ENCODE measurements at regions not wholly inside any gene's neighbourhood (a gene's known extent, or its start where the extent isn't known, plus 50 kb on each side); places are given as distances from the start of the nearest gene placed in this dataset.
A peak's percentile ranks its signal among the peaks of the same experiment; 100 is the strongest.

DNA sequence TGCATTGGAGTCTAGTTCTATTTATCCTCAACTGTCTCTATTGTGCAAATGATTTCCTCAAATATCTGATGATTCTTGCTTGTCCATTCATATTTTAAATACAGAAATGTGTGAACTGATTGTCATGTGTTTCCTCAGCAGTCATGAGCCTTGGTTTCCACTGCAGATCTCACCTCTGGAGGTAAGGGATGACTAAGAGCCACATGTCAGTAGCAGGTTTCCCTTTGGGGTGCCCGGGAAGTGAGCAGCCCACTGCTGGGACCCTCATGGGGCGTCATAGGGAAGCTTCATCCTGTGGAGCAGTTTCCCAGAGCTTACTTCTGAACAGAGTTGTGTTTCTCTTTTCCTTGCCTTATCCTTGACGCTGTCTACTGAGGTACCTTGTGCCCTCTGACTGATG is 149.2 kb upstream of the TOPAZ1 start:
- DNase-seq (ENCODE audit: low spot score): no peak

DNA sequence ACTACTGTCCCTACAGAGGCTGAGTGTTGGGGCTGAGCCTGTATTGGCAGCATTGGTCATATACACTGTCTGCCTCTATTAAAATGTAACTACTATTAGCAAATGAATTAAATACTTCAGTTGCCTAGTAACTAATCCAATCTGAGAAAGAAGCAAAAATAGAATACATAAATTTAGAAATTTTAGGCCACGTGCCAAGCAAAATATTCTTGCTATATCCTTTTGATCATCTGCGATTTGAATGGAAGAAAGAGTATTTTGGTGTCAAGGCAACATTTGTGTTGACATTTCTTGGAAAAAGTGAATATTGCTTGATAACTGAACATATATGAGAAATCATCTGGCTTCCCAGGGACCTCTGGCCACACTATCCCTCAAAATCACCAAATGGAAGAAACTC is 148.2 kb upstream of the TOPAZ1 start:
- DNase-seq (ENCODE audit: low spot score): no peak

DNA sequence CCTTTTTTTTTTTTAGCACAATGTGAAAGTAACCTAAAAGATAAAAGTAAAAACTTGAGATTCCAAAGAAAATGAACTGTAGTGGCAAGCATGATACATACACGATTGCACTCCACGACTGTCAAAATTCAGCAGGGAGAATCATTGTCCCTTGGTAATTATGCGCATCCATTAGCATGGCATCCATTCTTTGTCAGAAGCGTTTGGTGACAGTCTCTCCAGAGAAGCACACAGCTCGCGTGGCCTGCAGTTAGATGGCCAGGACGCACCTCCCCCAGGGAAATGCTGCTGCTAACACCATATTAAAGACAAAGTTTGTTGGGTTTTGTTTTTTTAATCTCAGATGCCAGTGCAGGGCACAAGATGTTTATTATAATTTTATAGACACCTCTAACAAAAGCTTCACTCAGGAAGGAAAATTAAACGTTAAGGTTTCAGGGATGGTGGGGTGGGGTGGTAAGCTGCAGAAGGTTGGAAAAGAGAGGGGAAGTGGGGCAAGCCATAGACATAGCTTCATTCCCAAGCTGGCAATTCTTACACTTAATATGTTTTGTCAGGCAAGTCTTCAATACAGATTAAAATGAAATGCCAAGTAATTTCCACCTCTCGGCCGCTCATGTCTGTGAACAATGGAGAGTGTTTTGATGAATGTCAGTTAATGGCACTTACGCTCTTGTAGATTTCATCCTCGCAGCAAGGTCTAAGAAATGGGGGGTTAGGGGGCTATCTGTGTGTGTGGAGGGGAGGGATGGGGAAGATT is 142.8 kb upstream of the TOPAZ1 start:
- DNase-seq (ENCODE audit: low spot score): no peak

DNA sequence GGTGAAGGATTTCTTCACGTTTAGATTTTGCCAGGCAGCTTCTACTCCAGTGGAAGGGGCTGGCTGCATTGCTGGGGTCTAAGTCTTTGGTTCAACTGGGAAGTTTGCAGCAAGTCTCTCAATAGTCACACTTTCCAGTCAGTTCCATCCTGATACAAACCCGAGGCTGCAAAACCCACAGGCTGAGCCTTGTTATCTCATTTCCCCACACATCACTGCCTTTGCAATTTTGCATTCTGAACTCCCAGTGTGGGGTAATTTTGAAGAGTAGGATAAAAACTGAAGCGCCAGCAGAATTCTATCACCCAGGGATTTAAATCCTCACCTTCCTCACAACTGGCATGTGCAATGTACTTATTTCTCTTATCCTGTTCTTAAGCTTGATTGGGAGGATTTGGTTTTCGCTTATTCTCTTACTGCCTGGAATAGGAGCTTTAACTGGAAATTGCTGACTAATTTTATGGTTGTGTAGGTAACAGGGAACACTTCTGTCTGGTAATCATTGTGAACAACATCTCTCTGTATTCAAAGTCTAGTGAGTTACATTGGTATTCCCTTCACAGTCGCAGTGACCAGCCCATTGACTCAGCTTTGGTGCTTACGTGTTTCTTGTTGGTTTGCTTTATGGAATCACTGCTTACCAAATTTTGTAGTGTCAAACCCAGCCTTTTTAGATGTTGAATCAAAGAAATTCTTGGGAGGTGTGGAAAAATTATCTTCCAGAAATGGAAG is 142.0 kb upstream of the TOPAZ1 start:
- no peak for DNase-seq (ENCODE audit: low spot score)

DNA sequence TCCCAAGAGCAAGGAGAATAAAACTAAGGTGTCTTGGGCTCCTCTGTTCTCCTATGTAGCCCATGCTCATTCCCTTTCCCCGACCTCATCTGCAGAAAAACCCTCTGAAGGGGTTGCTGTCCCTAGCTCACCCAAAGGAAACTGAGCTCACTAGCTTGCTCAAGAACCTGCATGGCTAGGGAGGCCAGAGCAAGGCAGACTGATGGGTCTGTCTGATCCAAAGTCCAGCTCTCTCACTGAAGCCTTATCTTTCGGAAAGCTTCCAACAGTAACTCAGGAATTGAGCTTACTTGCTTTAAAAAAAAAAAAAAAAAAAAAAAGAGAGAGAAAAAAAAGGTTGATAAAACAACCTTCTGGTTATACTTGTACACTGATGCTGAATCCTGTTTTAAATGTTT is 141.4 kb upstream of the TOPAZ1 start:
- no peak for DNase-seq (ENCODE audit: low spot score)

DNA sequence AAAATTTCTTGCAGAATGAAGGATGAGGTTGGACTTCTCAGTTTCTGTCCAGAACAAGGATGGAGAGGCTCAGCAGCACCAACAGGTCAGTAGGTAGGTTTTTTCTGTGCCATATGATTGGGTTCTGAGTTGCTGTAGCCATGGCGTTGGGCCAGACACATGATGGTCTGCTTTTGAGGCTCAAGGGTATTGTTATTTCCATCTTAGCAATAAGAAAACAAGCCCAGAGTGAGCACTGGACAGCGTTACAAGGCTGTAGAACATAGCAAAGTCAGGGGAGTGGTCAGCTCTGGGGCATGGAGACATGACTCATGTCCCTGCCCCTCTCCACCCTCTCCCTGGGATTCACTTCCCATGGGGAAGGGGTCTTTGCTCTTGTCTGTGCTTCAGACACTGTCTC is 137.6 kb upstream of the TOPAZ1 start:
- no peak for DNase-seq (ENCODE audit: low spot score)

DNA sequence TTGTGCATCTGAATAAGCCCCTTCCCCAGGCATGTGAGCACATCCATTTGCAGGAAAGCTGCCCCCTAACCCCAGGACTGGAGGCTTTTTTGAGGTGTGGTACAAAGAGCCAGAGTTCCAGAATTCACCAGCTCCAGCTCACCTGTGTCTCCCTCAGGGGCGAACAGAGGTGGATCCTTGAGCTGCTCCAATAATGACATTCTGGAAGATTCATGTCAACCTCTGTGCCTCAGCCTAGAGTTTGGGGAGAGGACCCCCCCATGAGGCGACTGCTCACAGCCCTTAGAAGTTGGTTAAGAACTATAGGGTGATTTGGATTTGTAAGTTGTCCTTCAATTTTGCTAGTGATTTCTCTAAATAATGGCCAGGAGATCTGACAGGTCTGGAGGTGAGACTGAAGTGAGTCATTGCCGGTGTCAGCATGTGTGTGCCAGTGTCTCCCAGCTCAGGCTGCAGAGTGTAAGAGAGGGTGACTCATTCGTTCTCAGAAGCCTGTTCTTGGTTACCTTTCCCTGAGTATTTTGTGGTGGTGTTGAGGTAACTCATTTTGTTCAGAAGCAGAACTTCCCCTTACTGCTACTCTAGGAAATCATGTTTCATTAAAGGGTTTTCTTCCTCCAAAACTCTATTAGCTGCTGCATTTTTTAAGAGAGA is 136.9 kb upstream of the TOPAZ1 start:
- peak; percentile 87 for DNase-seq (ENCODE audit: low spot score)

DNA sequence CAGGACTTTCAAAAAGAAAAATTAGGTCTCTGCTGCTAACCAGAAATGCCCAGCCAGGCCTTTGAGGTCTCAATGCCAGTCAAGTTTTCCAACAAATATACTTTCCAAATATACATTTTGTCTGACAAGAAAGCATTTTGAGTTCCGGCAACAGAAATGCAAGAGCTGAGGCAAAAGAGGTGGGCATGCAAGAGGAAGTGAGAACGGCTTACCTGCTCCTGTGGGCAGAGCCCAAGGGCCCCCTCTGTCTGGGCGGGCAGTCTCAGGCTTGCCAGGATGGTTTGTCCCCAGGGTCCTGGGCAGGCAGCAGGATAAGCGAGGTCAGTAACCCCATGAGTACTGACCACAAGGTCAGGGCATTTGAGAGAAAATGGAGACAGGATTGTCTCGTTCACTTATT is 136.1 kb upstream of the TOPAZ1 start:
- DNase-seq (ENCODE audit: low spot score): no peak

DNA sequence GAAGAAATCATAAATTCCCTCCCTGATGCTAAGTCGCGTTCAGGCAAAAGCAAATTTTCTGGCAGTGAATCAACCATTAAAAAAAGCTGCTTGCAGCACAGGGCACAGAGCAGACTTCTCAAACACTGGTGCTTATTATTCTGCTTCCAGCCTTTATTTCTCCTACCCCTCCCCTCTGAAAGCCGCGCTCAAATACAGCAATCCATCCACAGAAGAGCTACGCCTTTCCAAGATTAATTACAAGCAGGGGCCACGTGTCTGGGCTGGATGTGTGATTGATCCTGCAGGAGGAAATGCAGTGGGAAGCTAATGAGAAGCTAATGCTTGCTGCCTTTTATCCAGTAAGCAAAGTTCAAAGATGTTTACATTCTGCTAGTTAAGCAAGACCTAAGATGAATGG is 134.9 kb upstream of the TOPAZ1 start:
- DNase-seq (ENCODE audit: low spot score): no peak

DNA sequence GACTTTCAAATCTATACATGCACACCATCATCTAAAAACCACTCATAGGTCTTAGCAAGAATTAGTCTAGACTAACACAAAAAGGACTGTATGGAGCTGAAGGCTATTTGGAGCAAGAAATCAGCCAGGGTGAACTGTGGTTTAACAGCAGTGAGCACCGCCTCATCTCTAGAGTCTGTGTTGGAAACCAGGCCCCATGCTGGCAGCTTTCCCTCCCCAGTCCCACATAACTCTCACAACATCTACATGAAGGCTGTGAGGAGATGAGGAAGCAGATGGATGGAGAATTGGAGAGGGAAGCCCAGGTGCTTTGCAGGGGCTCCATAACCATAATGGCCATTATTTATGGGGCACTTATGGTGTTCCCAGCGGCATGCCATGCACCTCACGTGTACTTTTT is 133.2 kb upstream of the TOPAZ1 start:
- no peak for DNase-seq (ENCODE audit: low spot score)

DNA sequence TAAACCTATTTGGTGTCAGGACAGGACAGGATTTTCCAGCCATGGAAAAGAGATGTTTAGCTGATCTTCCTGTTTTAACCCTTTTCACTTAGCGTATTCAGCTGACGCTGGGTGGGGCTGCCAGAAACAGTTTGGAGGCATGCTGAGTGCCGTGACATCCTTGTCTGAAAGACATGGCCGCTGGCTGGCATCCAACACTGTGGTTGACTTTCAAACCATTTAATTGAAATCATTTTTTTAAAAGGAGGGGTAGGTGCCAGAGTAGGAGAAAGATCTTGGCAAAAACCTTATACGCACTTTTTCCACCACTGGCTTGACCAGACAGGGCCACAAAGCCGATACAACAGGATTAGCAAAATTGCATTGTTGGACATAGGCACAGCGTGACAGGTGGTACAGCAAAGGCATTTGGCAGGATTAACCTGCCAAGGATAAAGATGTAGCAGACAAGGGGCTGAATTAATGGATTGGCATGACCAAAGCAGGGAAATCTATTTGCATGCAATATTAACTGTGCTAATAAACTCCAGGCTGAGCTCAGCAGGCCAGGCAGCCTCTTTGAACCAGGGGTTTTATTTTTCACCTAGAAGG is 131.8 kb upstream of the TOPAZ1 start:
- no peak for DNase-seq (ENCODE audit: low spot score)

DNA sequence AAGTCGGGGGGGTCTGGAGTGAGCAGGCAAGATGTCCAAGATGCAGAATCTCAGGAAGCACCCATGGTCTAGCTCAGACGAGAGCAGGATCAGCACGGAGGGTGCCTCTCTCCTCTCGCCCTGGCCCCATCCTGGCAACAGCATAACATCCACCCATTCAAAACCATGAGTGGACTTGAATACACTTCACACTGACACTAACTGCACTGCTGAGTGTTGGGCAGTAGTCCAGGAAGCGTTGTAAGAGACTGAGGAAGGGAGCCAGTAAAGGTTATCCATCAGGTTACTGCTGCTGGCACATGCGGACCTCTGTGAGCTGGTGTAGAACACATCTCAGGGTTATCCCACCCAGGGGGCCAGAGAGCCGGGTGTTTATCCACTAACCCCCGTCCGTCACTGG is 131.0 kb upstream of the TOPAZ1 start:
- no peak for DNase-seq (ENCODE audit: low spot score)

DNA sequence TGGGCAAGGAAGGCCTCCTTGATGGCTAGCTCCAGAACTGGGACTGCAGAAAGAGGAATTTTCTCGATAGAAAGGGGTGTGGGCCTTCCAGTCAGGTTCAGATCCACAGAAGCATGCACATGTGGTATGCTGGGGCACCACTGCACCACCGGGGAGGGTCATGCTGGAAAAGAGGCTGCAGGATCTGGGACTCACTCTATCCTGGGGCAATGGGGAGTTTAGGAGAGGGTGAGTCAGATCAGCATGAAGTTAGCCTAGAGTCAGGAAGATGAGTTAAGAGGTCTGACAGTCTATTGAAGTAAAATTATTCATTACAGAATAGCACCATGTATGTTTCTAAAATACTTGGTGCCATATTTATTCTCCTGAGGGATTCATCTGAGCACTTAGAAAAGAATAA is 130.2 kb upstream of the TOPAZ1 start:
- DNase-seq (ENCODE audit: low spot score): no peak

DNA sequence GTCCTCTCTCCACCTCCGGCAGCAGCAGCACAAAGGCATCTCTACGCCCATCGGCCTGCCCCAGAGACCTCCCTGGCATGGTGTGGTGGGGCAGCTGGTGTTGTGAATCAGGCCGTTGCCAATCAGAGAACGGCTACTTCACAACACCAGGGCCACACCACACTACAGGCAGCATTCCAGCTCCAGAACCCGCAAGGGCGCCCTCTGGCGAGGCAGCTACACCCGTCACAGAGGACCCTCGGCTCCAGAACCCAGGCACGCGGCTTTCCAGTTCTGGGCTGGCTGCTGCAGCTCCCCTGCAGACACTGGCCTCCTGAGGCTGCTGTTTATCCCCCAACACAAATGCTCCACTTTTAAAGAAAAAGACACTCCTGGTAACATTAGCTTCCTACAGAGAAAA is 127.5 kb upstream of the TOPAZ1 start:
- no peak for DNase-seq (ENCODE audit: low spot score)

DNA sequence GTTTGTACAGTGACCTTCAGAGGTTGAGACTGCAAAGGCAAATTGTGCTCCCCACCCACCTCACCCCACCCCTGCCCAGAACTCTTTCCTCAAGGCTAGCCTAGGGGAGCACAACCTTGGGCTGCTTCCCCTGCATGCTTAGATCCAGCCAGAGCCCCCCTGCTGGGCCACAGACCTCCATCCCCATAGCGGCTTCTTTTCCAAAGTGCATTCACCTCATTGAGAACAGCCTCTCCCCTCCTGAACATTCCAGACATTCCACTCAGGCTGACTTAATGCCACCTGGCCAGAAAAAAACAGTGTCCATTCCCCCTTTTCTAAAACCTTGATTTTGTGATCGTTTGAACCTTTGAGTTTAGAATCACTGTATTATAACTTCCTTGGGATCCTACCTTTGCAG is 124.4 kb upstream of the TOPAZ1 start:
- no peak for DNase-seq (ENCODE audit: low spot score)

DNA sequence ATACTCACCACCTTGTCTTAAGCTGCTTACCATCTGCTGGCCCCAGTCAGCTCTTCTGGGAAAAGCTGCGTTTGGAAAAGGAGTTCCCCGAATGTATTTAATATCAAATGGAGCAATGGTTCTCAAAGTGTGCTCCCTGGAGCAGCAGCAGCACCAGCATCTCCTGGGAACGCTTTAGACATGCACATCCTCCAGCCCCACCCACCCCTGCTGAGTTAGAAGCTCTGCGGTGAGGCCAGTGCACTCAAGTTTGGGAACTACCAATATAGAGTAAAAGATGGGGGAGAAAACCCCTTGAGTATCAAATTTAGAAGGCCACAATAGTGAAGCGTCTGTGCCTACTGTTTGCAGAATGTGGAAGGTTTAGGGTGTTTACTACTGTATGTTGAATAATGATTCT is 124.0 kb upstream of the TOPAZ1 start:
- DNase-seq (ENCODE audit: low spot score): no peak

DNA sequence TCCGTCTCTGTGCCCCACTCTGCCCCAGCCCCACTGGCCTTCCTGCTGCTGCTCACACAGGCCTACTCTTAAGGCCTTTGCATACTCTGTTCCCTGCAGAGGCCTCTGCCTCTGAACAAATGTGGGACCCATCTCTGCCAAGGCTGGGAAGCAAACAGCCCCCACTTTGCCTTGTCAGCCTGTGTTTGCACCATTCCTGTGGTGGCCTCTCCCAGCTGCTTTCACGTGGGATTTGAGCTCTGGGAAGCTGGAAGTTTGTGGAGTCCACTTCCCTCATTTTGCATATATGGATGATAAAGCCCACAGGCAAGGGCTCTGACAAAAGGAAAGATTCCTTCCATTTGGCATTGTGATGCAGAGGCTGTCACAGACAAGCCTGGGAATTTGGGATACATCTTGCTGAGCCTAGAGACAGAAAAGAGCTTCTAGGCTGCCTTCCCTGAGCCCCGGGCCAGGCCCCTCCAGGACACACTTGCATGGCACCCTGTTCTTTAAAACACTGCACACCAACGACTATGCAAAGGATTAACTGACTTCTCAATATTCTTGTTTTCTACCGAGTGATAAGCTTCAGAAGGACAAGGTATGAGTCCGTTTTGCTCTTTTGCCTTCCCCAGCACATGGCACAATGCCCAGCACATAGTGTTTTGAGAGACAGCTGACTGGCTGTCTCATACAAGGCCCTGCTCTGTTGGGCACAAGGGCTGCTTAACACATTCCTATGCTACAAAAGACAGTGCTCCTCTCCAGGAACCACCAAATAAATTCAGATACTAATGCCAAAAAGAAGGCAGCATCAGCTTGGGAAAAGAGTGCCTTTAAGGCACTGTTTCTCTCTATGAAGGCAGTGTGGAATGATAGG is 120.7 kb upstream of the TOPAZ1 start:
- DNase-seq (ENCODE audit: low spot score): no peak

DNA sequence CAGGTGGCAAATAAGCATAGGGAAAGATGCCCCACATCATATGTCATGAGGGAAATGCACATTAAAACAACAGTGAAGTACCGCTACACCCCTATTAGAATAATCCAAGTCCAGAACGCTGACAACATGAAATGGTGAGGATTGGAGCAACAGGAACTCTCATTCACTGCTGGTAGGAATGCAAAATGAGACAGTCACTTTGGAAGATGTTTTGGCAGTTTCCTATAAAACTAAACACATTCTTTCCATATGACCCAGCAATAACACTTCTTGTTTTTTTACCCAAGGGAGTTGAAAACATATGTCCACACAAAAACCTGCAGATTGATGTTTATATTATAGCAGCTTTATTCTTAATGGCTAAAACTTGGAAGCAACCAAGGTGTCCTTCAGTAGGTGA is 116.4 kb upstream of the TOPAZ1 start:
- DNase-seq (ENCODE audit: low spot score): no peak

DNA sequence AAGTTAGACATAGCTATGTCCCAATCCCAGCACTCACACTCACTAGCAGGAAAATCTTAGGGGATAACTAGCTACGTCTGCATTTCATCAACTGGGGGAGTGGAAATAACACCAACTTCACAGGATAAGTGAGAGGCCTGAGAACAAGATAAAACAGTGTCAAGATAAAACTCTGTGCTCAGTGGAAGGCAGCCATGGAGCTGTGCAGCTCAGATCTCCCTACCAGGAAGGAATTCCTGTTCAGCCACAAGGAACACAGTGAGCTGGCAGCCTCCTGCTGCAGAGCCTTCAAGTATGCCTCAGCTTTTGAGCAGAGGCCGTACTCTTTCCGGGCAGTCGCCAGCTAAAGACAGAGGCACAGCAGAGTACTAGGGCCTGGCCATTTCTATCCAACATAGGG is 115.8 kb upstream of the TOPAZ1 start:
- DNase-seq (ENCODE audit: low spot score): no peak

DNA sequence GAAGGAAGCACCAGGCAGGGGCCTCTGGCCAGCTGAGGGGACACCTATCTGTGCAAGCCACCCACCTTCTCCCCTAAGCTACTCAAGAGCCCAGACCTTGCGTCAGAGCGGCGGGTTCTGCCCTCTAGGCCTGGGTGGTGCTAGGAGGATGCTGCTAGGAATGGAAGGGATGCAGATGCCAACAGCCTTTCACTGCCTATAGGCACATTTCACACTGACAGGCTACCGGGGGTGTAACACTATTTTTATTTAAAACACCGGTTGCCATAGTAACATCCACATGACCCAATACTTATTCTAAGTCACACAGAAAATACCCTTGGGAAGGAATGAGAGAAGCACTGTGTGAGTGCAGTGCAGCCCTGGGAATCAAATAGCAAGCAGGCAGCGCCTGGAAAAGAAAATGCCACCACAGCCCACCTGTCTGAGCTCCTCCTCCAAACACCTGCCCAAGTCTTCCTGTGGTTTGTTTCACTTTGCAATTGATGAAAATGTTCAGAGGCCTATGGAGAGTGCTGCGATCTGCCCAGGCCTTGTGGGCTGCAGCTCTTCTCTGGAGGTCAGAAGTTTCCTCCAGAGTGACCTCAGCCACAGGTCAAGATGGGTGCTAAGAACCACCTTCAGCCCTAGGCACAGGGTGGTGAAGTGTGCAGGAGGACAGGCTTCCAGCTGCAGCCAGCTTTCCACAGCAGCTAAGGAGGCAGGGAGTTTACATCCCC is 113.5 kb upstream of the TOPAZ1 start:
- no peak for DNase-seq (ENCODE audit: low spot score)

DNA sequence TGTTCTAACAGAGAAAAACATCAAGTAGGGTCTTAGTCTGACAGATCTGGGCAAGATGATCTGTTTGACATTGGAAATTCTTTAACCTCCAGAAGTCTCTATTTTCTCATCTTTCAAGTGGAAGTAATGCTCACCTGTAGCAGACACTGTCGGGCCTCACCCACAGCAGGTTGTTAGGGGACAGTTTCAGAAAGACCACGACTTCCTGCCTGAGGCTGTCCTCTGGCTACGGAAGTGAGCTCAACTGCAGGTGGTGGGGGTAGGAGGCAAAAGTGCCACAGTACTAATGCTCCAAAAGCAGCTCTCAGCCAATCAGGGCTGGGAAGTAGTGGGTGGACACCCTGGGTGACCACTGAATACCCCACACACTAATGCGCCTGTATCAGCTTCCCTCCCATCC is 111.4 kb upstream of the TOPAZ1 start:
- no peak for DNase-seq (ENCODE audit: low spot score)
